Activated naive CD8-positive, alpha-beta T cell (primary cell): ENCODE measurements at regions not wholly inside any gene's neighbourhood (a gene's known extent, or its start where the extent isn't known, plus 50 kb on each side); places are given as distances from the start of the nearest gene placed in this dataset.
A peak's percentile ranks its signal among the peaks of the same experiment; 100 is the strongest.
"Not testable (repeated sequence)": the region's sequence is repeated elsewhere in the genome, so short reads cannot be mapped to it uniquely, and the experiment has no call there.

ENCODE experiments used
- H3K27ac Mint-ChIP-seq: one replicate; pipeline ENCODE4 v1.8.0; 2021; ENCODE audit warnings: mixed read lengths
- H3K27me3 Mint-ChIP-seq: one replicate; pipeline ENCODE4 v1.8.0; 2021; ENCODE audit warnings: mixed read lengths
- H3K36me3 Mint-ChIP-seq: one replicate; pipeline ENCODE4 v1.8.0; 2021; ENCODE audit warnings: mixed read lengths
- H3K4me1 Mint-ChIP-seq: one replicate; pipeline ENCODE4 v1.8.0; 2021; ENCODE audit warnings: low read depth, mixed read lengths
- H3K4me3 Mint-ChIP-seq: one replicate; pipeline ENCODE4 v1.8.0; 2021; ENCODE audit warnings: mild to moderate bottlenecking, mixed read lengths
- H3K9me3 Mint-ChIP-seq: one replicate; pipeline ENCODE4 v1.8.0; 2021; ENCODE audit warnings: low read depth, mixed read lengths

DNA sequence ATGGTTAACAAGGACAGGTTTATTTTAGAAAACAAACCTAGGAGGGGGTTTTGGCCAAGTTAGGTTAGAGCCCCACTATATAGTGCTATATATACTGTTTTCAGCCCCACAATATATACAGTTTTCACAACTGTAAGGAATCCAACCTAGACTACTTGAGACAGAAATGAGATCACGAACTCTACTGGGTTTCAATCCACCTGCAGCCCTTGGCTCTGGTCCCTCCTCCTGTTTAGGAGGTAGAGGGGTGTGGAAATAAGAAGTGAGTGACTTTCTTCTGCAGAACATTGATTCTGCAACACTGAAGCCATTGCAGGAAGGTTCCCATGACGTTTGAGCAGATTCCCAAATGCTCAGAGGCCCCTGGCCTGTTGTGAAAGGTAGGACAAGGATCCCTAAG is 63.7 kb upstream of the MTLN start:
- H3K36me3 Mint-ChIP-seq, H3K27ac Mint-ChIP-seq, H3K27me3 Mint-ChIP-seq, H3K4me1 Mint-ChIP-seq, H3K4me3 Mint-ChIP-seq, H3K9me3 Mint-ChIP-seq: not testable (repeated sequence)

DNA sequence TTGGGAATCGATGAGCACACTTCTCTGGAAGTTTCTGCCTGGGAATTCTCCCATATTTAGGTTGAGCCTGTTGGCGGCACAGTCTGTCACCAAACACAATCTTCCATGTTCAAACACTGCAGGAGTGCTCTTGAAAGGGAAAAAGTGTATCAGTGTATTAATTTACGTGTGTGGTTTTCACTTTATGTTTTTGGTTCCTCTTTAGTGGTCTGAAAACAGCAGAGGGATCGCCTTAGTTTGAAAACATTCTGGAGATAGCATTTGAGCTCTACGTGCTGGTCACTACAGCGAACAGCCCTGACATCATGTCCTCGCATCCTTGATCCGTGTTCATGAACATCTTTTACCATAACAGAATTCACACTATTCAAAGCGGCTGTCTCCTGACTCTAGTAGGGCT is 57.3 kb upstream of the MTLN start:
- H3K36me3 Mint-ChIP-seq, H3K27ac Mint-ChIP-seq, H3K4me1 Mint-ChIP-seq, H3K27me3 Mint-ChIP-seq, H3K4me3 Mint-ChIP-seq, H3K9me3 Mint-ChIP-seq: not testable (repeated sequence)

DNA sequence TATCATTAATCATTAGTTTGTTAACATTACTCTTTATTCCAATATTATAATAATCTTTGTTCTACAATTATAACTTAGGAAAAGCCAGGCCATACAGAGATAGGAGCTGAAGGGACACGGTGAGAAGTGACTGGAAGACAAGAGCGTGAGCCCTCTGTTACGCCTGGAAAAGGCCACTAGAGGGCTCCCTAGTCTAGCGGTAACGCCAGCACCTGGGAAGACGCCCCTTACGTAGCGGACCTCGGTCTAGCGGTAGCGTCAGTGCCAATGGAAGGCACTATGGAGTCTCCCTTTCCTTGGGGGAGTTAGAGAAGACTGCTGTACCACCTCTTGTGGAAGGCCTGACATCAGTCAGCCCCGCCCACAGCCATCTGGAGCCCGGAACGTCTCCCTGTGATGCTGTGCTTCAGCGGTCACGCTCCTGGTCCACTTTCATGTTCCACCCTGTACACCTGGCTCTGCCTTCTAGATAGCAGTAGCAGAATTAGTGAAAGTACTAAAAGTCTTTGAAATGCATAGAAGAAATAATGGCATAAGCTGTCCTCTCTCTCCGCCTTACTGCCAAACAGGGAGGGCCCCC is 55.6 kb upstream of the MTLN start:
- peak overlapping the region; percentile 46 for H3K4me3 Mint-ChIP-seq
- H3K27me3 Mint-ChIP-seq, H3K36me3 Mint-ChIP-seq, H3K4me1 Mint-ChIP-seq, H3K9me3 Mint-ChIP-seq, H3K27ac Mint-ChIP-seq: not testable (repeated sequence)

DNA sequence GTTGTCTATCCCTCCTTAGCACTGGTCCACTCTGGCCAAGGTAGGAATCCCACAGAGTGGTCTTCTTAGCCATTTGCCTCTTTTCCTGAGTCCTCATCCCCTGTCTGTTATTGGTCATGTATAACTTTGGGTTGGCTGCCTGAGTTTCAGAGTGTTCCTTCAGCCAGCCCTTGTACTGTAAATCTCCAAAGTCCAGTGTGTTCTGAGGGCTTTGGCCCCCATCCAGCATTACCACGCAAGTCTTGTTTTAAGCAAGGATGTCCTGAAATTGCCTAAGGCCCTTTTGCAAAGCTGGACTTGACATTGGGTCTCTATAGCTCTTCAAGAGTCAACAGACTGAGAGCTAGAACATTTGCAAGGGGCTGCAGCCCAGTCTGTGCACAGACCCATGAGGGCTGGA is 52.5 kb upstream of the MTLN start:
- H3K9me3 Mint-ChIP-seq, H3K36me3 Mint-ChIP-seq, H3K27ac Mint-ChIP-seq, H3K27me3 Mint-ChIP-seq, H3K4me1 Mint-ChIP-seq, H3K4me3 Mint-ChIP-seq: not testable (repeated sequence)

DNA sequence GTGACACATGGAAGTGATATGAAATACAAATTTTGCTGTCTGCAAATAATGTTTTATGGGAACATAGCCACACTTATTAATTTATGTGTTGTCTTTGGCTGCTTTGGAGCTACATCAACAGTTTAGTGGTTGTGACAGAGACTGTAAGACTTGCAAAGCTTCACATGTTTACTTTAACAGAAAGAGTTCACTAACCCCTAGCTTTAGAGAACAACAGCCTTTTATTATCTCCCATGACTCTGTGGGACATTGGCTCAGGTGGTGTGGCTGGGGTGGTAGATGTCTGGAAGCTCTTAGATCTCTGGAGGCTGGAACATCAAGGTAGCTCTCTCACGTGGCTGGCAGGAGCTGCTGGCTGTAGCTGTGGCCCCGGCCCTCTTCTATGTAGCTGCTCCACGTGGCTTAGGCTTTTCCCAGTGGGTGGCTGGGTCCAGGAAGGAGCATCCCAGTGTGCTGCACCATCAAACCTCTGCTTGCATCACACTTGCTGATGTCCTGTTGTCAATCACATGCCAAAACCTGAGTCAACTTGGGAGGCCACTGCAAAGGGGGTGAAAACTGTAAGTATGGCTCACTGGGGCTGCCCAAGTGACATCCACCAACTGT is 51.8 kb upstream of the MTLN start:
- H3K4me3 Mint-ChIP-seq, H3K27ac Mint-ChIP-seq, H3K27me3 Mint-ChIP-seq, H3K36me3 Mint-ChIP-seq, H3K9me3 Mint-ChIP-seq, H3K4me1 Mint-ChIP-seq: not testable (repeated sequence)

DNA sequence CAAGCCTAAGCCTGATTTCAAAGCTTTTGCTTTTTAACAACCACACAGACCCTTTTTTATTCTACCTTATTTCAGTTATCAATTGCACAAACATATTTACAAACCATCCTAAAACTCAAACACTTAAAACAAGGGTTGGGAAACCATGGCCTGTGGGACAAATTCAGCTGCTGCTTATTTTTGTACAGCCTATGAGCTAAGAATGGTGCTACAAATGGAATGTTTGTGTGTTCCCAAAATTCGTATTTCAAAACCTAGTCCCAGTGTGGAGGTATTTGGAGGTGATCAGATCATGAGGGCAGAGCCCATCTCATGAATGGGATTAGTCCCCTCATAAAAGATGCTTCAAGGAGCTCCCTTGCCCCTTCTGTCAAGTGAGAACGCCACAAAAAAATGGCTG is 51.1 kb upstream of the MTLN start:
- not testable (repeated sequence) for H3K27ac Mint-ChIP-seq

More for the DNA sequence above, 51.1 kb upstream of the MTLN start:
- not testable (repeated sequence) for H3K27me3 Mint-ChIP-seq, H3K4me1 Mint-ChIP-seq, H3K4me3 Mint-ChIP-seq, H3K9me3 Mint-ChIP-seq, H3K36me3 Mint-ChIP-seq
